Body of pancreas (tissue), 4 donors: ENCODE measurements at regions not wholly inside any gene's neighbourhood (a gene's known extent, or its start where the extent isn't known, plus 50 kb on each side); places are given as distances from the start of the nearest gene placed in this dataset.

Experiments
- POLR2A ChIP-seq, 3 donors: fragments of 450-650 bp; IDR thresholded peaks; one replicate each; pipeline ENCODE4 v1.6.1; 2016; ENCODE audit warnings: antibody characterized with exemption in 3 of 3, mild to moderate bottlenecking in 2 of 3
- TF ChIP-seq, protein P1 (sequence below), 7 experiments: fragments of 450-650 bp in 4 of 7; fragments of 200-600 bp in 3 of 7; sonication (generic) in 3 of 7; IDR thresholded peaks; one replicate each; pipeline ENCODE4 v1.5.1; 2016 to 2019; ENCODE audit warnings: antibody characterized with exemption in 7 of 7

DNA sequence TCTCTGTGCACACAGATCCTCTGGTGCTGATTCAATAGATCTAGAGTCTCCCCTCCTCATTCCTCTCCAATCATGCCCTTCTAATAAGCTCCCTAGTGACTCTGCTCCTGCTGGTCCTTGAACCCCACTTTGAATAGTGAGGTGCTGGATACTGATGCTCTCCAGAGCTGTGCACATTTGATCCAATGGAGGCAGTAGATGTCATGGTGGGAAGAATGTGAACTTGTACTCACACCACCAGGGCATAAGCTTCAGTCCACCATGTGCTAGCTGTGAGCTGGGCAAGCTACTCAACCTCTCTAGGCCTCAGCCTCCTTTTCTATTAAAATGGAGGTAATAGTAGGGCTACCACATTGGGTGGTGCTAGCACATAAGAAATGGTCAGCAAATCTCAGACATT, 241.1 kb downstream of the SPATA18 start:
- TF ChIP-seq POLR2A (IDR thresholded peaks at IDR 0.05): no peak
- TF ChIP-seq, protein P1, sequence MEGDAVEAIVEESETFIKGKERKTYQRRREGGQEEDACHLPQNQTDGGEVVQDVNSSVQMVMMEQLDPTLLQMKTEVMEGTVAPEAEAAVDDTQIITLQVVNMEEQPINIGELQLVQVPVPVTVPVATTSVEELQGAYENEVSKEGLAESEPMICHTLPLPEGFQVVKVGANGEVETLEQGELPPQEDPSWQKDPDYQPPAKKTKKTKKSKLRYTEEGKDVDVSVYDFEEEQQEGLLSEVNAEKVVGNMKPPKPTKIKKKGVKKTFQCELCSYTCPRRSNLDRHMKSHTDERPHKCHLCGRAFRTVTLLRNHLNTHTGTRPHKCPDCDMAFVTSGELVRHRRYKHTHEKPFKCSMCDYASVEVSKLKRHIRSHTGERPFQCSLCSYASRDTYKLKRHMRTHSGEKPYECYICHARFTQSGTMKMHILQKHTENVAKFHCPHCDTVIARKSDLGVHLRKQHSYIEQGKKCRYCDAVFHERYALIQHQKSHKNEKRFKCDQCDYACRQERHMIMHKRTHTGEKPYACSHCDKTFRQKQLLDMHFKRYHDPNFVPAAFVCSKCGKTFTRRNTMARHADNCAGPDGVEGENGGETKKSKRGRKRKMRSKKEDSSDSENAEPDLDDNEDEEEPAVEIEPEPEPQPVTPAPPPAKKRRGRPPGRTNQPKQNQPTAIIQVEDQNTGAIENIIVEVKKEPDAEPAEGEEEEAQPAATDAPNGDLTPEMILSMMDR (IDR thresholded peaks at IDR 0.05): no peak
